ENCODE measurements at regions not wholly inside any gene's neighbourhood (a gene's known extent, or its start where the extent isn't known, plus 50 kb on each side); places are given as distances from the start of the nearest gene placed in this dataset.

DNA sequence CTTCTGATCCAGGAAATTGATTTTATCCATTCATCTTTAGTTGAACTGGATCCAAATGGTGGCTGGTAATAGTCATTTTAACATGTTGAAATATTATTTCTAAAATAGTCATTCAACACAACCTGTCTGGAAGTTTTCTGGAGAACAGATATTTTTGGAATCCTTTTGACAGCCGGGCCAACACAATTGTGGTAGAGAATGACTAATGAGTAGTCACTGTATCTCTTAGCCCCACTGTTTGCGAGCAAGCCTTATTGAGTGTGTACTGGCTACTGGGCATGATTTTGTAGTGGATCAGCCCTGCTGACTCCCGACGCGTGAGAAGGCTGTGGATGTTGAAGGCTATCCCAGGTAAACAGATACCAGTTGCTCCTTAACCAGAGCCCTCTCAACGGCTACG is 383.4 kb downstream of the ZNF536 start:
- Histone ChIP-seq H3K4me3 (ENCODE audit: low read length) (no peak overlapping the region), H3K36me3 (ENCODE audit: insufficient read depth, low read length) (no peaks in the 10 kb centered on the region), H3K4me1 (ENCODE audit: insufficient read depth, low read length) (no peaks in the 10 kb centered on the region), H3K9ac (ENCODE audit: low read depth, low read length) (no peak overlapping the region), H3K9me3 (ENCODE audit: insufficient read depth, low read depth, low read length) (no peaks in the 10 kb centered on the region), H3K27ac (ENCODE audit: low read depth, low read length) (no peak overlapping the region), H3K27me3 (ENCODE audit: insufficient read depth, low read length) (no peaks in the 10 kb centered on the region)
- WGBS, result 97% methylated on average over 7 of the region's 7 CpGs

DNA sequence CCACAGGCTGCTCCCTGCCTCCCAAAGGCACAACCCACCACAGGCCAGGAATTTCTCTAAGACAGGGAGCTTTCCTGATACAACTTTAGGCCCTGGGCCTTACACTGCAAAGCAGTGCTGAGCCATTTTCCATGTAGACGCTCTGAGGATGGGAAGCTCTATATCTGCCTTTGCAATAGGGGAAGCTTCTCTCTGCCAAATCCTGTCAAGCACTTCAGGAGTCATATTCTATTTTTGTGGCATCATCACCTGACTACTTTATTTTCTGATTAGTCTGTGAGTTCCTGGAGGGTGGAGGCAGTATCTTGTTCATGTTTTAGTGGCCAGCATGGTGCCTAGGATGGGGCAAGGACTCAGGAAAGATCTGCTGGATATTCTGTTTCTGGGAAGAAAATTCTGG is 382.0 kb downstream of the ZNF536 start:
- no peaks in the 10 kb centered on the region for H3K27me3 ChIP-seq (ENCODE audit: insufficient read depth, low read length)
- H3K4me3 ChIP-seq (ENCODE audit: low read length), result no peak overlapping the region
- H3K9ac ChIP-seq (ENCODE audit: low read depth, low read length), result no peak overlapping the region
- no peaks in the 10 kb centered on the region for H3K4me1 ChIP-seq (ENCODE audit: insufficient read depth, low read length)
- H3K36me3 ChIP-seq (ENCODE audit: insufficient read depth, low read length), result no peaks in the 10 kb centered on the region
- no peak overlapping the region for H3K27ac ChIP-seq (ENCODE audit: low read depth, low read length)
- WGBS, result 90% methylated on average over 1 of the region's 1 CpG
- H3K9me3 ChIP-seq (ENCODE audit: insufficient read depth, low read depth, low read length), result peaks cover 3% of the 10 kb centered on the region; the same call in 1 of the 2 replicates

DNA sequence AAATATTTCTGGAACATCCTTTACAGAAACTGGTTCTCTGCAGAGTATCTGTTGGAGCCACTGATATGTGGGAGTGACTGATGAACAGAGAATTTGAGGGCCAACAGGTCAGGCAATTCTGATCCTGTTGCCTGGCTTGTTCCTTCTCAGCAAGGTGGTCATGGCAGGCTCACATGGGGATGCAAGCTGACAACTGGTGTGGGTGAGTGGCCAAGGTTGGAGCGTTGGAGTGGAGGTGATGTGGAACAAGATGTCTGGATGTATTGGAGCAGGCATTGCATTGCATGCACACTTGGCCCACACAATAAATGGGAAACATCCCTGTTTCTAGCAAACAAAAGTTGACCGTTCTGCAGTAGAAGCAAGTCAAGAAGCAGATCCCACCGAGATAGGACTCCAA is 380.7 kb downstream of the ZNF536 start:
- H3K4me3 ChIP-seq (ENCODE audit: low read length), result no peak overlapping the region
- H3K27ac ChIP-seq (ENCODE audit: low read depth, low read length), result no peak overlapping the region
- H3K36me3 ChIP-seq (ENCODE audit: insufficient read depth, low read length), result no peaks in the 10 kb centered on the region
- H3K9ac ChIP-seq (ENCODE audit: low read depth, low read length), result no peak overlapping the region
- peaks cover 3% of the 10 kb centered on the region; the same call in 1 of the 2 replicates for H3K9me3 ChIP-seq (ENCODE audit: insufficient read depth, low read depth, low read length)
- no peaks in the 10 kb centered on the region for H3K27me3 ChIP-seq (ENCODE audit: insufficient read depth, low read length)
- 92% methylated on average over 3 of the region's 3 CpGs for WGBS
- H3K4me1 ChIP-seq (ENCODE audit: insufficient read depth, low read length), result no peaks in the 10 kb centered on the region

DNA sequence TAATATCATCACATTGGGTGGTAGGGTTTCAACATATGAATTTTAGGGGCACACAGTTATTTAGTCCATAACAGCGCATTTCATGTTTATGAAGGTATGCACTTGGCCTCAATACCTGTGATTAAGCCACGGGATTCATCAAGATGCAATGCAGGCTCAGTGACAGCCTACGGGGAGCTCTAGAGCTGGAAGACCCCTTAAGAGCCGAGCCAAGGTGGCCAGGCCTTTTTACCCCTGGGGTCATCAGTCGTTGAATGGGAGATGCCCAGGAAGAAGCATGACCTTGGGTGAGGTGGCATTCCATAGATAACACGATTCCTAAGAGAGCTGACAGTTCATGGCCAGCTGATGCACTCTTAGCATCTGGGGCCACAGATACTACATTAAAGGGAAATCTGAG is 380.0 kb downstream of the ZNF536 start:
- H3K9me3 ChIP-seq (ENCODE audit: insufficient read depth, low read depth, low read length), result peaks cover 3% of the 10 kb centered on the region; the same call in 1 of the 2 replicates
- H3K36me3 ChIP-seq (ENCODE audit: insufficient read depth, low read length), result no peaks in the 10 kb centered on the region
- no peak overlapping the region for H3K9ac ChIP-seq (ENCODE audit: low read depth, low read length)
- no peak overlapping the region for H3K4me3 ChIP-seq (ENCODE audit: low read length)
- H3K4me1 ChIP-seq (ENCODE audit: insufficient read depth, low read length), result no peaks in the 10 kb centered on the region
- 88% methylated on average over 6 of the region's 6 CpGs for WGBS
- no peak overlapping the region for H3K27ac ChIP-seq (ENCODE audit: low read depth, low read length)
- no peaks in the 10 kb centered on the region for H3K27me3 ChIP-seq (ENCODE audit: insufficient read depth, low read length)

DNA sequence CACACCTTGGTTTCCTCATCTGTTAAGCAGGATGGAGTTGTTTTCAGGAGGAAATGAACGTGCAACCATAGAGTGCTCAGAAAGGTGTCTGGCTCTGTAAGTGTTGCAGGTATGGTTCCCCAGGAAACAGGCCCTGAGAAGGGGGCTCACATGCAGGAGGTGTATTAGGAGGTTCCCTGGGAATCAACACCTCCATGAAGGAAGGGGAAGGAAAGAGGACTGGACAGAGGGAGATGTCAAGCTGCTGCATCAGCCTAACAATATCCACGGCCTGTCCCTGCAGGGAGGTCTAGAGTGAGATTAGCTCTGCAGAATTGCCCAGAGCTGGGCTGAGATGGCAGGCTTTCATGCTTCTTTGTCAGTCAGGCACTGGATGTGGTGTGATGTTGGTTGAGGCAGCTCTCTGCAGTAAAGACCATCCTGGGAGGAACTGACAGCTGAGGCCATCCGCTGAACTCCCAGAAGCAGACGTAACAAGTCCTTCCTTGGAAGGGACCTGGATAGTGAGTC is 373.3 kb downstream of the ZNF536 start:
- H3K4me3 ChIP-seq (ENCODE audit: low read length), result no peak overlapping the region
- no peak overlapping the region for H3K9ac ChIP-seq (ENCODE audit: low read depth, low read length)
- no peaks in the 10 kb centered on the region for H3K36me3 ChIP-seq (ENCODE audit: insufficient read depth, low read length)
- no peak overlapping the region for H3K27ac ChIP-seq (ENCODE audit: low read depth, low read length)
- WGBS, result 94% methylated on average over 4 of the region's 4 CpGs
- no peaks in the 10 kb centered on the region for H3K4me1 ChIP-seq (ENCODE audit: insufficient read depth, low read length)
- H3K9me3 ChIP-seq (ENCODE audit: insufficient read depth, low read depth, low read length), result peaks cover 3% of the 10 kb centered on the region; the same call in 1 of the 2 replicates
- no peaks in the 10 kb centered on the region for H3K27me3 ChIP-seq (ENCODE audit: insufficient read depth, low read length)

GRCh38 chr19:30744741-30745475 is 372.7 kb downstream of the ZNF536 start:
- WGBS, result 95% methylated on average over 9 of the region's 9 CpGs
- Histone ChIP-seq H3K36me3 (ENCODE audit: insufficient read depth, low read length) (no peaks in the 10 kb centered on the region), H3K4me1 (ENCODE audit: insufficient read depth, low read length) (no peaks in the 10 kb centered on the region), H3K27me3 (ENCODE audit: insufficient read depth, low read length) (no peaks in the 10 kb centered on the region), H3K9me3 (ENCODE audit: insufficient read depth, low read depth, low read length) (no peaks in the 10 kb centered on the region; the same call in 1 of the 2 replicates), H3K4me3 (ENCODE audit: low read length) (no peak overlapping the region), H3K9ac (ENCODE audit: low read depth, low read length) (no peak overlapping the region), H3K27ac (ENCODE audit: low read depth, low read length) (no peak overlapping the region)

GRCh38 chr19:30743702-30744101 is 371.5 kb downstream of the ZNF536 start:
- Histone ChIP-seq H3K9me3 (ENCODE audit: insufficient read depth, low read depth, low read length) (no peaks in the 10 kb centered on the region), H3K27ac (ENCODE audit: low read depth, low read length) (no peak overlapping the region), H3K4me1 (ENCODE audit: insufficient read depth, low read length) (no peaks in the 10 kb centered on the region), H3K36me3 (ENCODE audit: insufficient read depth, low read length) (no peaks in the 10 kb centered on the region), H3K4me3 (ENCODE audit: low read length) (no peak overlapping the region), H3K9ac (ENCODE audit: low read depth, low read length) (no peak overlapping the region), H3K27me3 (ENCODE audit: insufficient read depth, low read length) (no peaks in the 10 kb centered on the region)
- WGBS, result 93% methylated on average over 5 of the region's 5 CpGs

GRCh38 chr19:30743011-30743410 is 370.8 kb downstream of the ZNF536 start:
- no peaks in the 10 kb centered on the region for H3K4me1 ChIP-seq (ENCODE audit: insufficient read depth, low read length)
- H3K9ac ChIP-seq (ENCODE audit: low read depth, low read length), result no peak overlapping the region
- no peaks in the 10 kb centered on the region for H3K36me3 ChIP-seq (ENCODE audit: insufficient read depth, low read length)
- no peak overlapping the region for H3K27ac ChIP-seq (ENCODE audit: low read depth, low read length)
- H3K27me3 ChIP-seq (ENCODE audit: insufficient read depth, low read length), result no peaks in the 10 kb centered on the region
- no peak overlapping the region for H3K4me3 ChIP-seq (ENCODE audit: low read length)
- no peaks in the 10 kb centered on the region for H3K9me3 ChIP-seq (ENCODE audit: insufficient read depth, low read depth, low read length)
- 86% methylated on average over 10 of the region's 10 CpGs for WGBS

- Histone ChIP-seq H3K27ac (ENCODE audit: low read depth, low read length) (no peak overlapping the region), H3K27me3 (ENCODE audit: insufficient read depth, low read length) (no peaks in the 10 kb centered on the region), H3K9ac (ENCODE audit: low read depth, low read length) (no peak overlapping the region), H3K4me1 (ENCODE audit: insufficient read depth, low read length) (no peaks in the 10 kb centered on the region), H3K36me3 (ENCODE audit: insufficient read depth, low read length) (no peaks in the 10 kb centered on the region), H3K4me3 (ENCODE audit: low read length) (no peak overlapping the region), H3K9me3 (ENCODE audit: insufficient read depth, low read depth, low read length) (no peaks in the 10 kb centered on the region)
- WGBS, result 91% methylated on average over 12 of the region's 12 CpGs
Observed at GRCh38 chr19:30742406-30742938, 370.3 kb downstream of the ZNF536 start.

- Histone ChIP-seq H3K27me3 (ENCODE audit: insufficient read depth, low read length) (no peaks in the 10 kb centered on the region), H3K9ac (ENCODE audit: low read depth, low read length) (no peak overlapping the region), H3K9me3 (ENCODE audit: insufficient read depth, low read depth, low read length) (no peaks in the 10 kb centered on the region), H3K36me3 (ENCODE audit: insufficient read depth, low read length) (no peaks in the 10 kb centered on the region), H3K4me3 (ENCODE audit: low read length) (no peak overlapping the region), H3K4me1 (ENCODE audit: insufficient read depth, low read length) (no peaks in the 10 kb centered on the region), H3K27ac (ENCODE audit: low read depth, low read length) (no peak overlapping the region)
- 86% methylated on average over 2 of the region's 2 CpGs for WGBS
Observed at GRCh38 chr19:30741566-30741965, 369.4 kb downstream of the ZNF536 start.

- WGBS, result 91% methylated on average over 5 of the region's 5 CpGs
- Histone ChIP-seq H3K27me3 (ENCODE audit: insufficient read depth, low read length) (no peaks in the 10 kb centered on the region), H3K9me3 (ENCODE audit: insufficient read depth, low read depth, low read length) (no peaks in the 10 kb centered on the region), H3K9ac (ENCODE audit: low read depth, low read length) (no peak overlapping the region), H3K4me3 (ENCODE audit: low read length) (no peak overlapping the region), H3K4me1 (ENCODE audit: insufficient read depth, low read length) (no peaks in the 10 kb centered on the region), H3K27ac (ENCODE audit: low read depth, low read length) (no peak overlapping the region), H3K36me3 (ENCODE audit: insufficient read depth, low read length) (no peaks in the 10 kb centered on the region)
Observed at GRCh38 chr19:30739394-30739793, 367.2 kb downstream of the ZNF536 start.
